Neural crest cell (in vitro differentiated cells): ENCODE measurements at regions not wholly inside any gene's neighbourhood (a gene's known extent, or its start where the extent isn't known, plus 50 kb on each side); places are given as distances from the start of the nearest gene placed in this dataset.

Experiments used
- DNase-seq: peaks from one replicate; pipeline ENCODE4 v3.0.0; 2021; ENCODE audit warnings: low read depth, mixed read lengths, low spot score
- H3K27ac Mint-ChIP-seq: one replicate; pipeline ENCODE4 v1.8.0; 2021; ENCODE audit warnings: mild to moderate bottlenecking, mixed read lengths; ENCODE audit not compliant: unreplicated experiment
- H3K27me3 Mint-ChIP-seq: 2 replicates; pipeline ENCODE4 v1.8.0; 2021; ENCODE audit warnings: low read depth, mild to moderate bottlenecking, mixed read lengths
- H3K36me3 Mint-ChIP-seq: 2 replicates; pipeline ENCODE4 v1.8.0; 2021; ENCODE audit warnings: low read depth, mild to moderate bottlenecking, mixed read lengths
- H3K4me1 Mint-ChIP-seq: 2 replicates; pipeline ENCODE4 v1.8.0; 2021; ENCODE audit warnings: mixed read lengths
- H3K4me3 Mint-ChIP-seq: one replicate; pipeline ENCODE4 v1.8.0; 2021; ENCODE audit warnings: mild to moderate bottlenecking, mixed read lengths
- H3K9me3 Mint-ChIP-seq: 2 replicates; pipeline ENCODE4 v1.8.0; 2021; ENCODE audit warnings: mixed read lengths
- CTCF ChIP-seq: fragments of 200-600 bp; sonication (generic); conservative IDR thresholded peaks from 2 replicates; pipeline ENCODE4 v1.5.0; 2021; ENCODE audit warnings: antibody characterized with exemption, mild to moderate bottlenecking

- Mint-ChIP-seq H3K4me3 (no peak overlapping the region), H3K9me3 (peaks cover 4% of the 10 kb centered on the region), H3K4me1 (no peaks in the 10 kb centered on the region), H3K27me3 (peaks cover 12% of the 10 kb centered on the region), H3K36me3 (no peaks in the 10 kb centered on the region), H3K27ac (no peak overlapping the region)
- TF ChIP-seq CTCF, result no peak
- DNase-seq, result no peak
Observed at GRCh38 chr2:239684996-239685395, 284.2 kb upstream of the HDAC4 start.

GRCh38 chr2:239684271-239684810 lies 283.5 kb upstream of the HDAC4 start:
- Mint-ChIP-seq H3K9me3 (peaks cover 4% of the 10 kb centered on the region), H3K36me3 (no peaks in the 10 kb centered on the region), H3K27ac (peak overlapping the region; percentile 35), H3K4me1 (no peaks in the 10 kb centered on the region), H3K27me3 (peaks cover 12% of the 10 kb centered on the region), H3K4me3 (no peak overlapping the region)
- TF ChIP-seq CTCF, result no peak
- DNase-seq, result no peak

GRCh38 chr2:239682518-239682917 lies 281.7 kb upstream of the HDAC4 start:
- no peak for TF ChIP-seq CTCF
- H3K9me3 Mint-ChIP-seq, result peaks cover 4% of the 10 kb centered on the region
- DNase-seq, result no peak
- H3K4me3 Mint-ChIP-seq, result no peak overlapping the region
- H3K4me1 Mint-ChIP-seq, result no peaks in the 10 kb centered on the region
- H3K27me3 Mint-ChIP-seq, result peaks cover 12% of the 10 kb centered on the region
- no peak overlapping the region for H3K27ac Mint-ChIP-seq
- no peaks in the 10 kb centered on the region for H3K36me3 Mint-ChIP-seq

GRCh38 chr2:239679755-239680154 lies 278.9 kb upstream of the HDAC4 start:
- DNase-seq, result no peak
- H3K4me3 Mint-ChIP-seq, result no peak overlapping the region
- H3K27ac Mint-ChIP-seq, result no peak overlapping the region
- no peaks in the 10 kb centered on the region for H3K36me3 Mint-ChIP-seq
- peaks cover 9% of the 10 kb centered on the region for H3K27me3 Mint-ChIP-seq
- peaks cover 4% of the 10 kb centered on the region for H3K9me3 Mint-ChIP-seq
- H3K4me1 Mint-ChIP-seq, result no peaks in the 10 kb centered on the region
- no peak for TF ChIP-seq CTCF

- Mint-ChIP-seq H3K4me3 (no peak overlapping the region), H3K27me3 (peaks cover 8% of the 10 kb centered on the region), H3K4me1 (peaks cover 3% of the 10 kb centered on the region), H3K9me3 (peaks cover 4% of the 10 kb centered on the region), H3K27ac (no peak overlapping the region), H3K36me3 (no peaks in the 10 kb centered on the region)
- DNase-seq, result no peak
- no peak for TF ChIP-seq CTCF
Observed at GRCh38 chr2:239678666-239679296, 278.0 kb upstream of the HDAC4 start.
